ENCODE measurements at regions not wholly inside any gene's neighbourhood (a gene's known extent, or its start where the extent isn't known, plus 50 kb on each side); places are given as distances from the start of the nearest gene placed in this dataset.

DNA sequence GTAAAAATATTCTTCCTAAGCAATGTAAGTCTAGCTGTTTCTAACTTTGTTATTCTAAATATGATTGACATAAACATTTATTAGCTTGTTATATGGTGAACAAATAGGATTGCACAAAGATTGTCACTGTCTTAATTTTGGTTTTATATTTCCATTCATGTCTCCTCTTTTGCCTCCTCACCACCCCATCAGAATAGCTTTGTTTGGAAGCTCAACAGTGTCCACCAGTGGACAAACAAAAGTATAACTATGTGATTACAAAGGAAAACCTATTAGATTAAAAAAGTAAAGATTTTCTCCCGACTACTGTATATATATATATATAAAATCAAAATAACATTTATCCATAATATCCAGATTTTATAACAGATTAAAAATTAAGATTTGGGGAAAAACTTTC lies 468.2 kb downstream of the ZIC3 start:
- H3K4me2 ChIP-seq (ENCODE audit: control insufficient read depth, insufficient read depth) = no peak overlapping the region
- H3K27ac ChIP-seq (ENCODE audit: control insufficient read depth, insufficient read depth) = no peak overlapping the region
- no peak overlapping the region for H2AFZ ChIP-seq (ENCODE audit: control insufficient read depth, low read depth, low read length)
- ATAC-seq = no peak
- H3K27me3 ChIP-seq (replicated peaks in 1 of 2; ENCODE audit: control insufficient read depth in 2 of 2, insufficient read depth in 2 of 2, low read length in 1 of 2) = no peaks in the 10 kb centered on the region
- POLR2A ChIA-PET = no interaction called here
- no peaks in the 10 kb centered on the region for H4K20me1 ChIP-seq (ENCODE audit: control insufficient read depth, insufficient read depth)
- no peaks in the 10 kb centered on the region for H3K36me3 ChIP-seq (ENCODE audit: control insufficient read depth in 2 of 2, insufficient read depth in 2 of 2, low read length in 1 of 2)
- SMC1A ChIA-PET (ENCODE audit: uncharacterized antibody, unreplicated experiment) = interaction anchor here (0.9 kb wide), 1 partner anchor 870 kb away, joined by 3 read pairs; no protein-coding TSS in a partner anchor
- no peaks in the 10 kb centered on the region for H3K9me3 ChIP-seq (replicated peaks; ENCODE audit: control insufficient read depth, insufficient read depth, low read length)
- intact Hi-C loops (cut with micrococcal nuclease; ENCODE audit: unreplicated experiment) (no loop called here), in situ Hi-C loops (cut with MboI) (no loop called here)
- H3K79me2 ChIP-seq (ENCODE audit: control insufficient read depth, insufficient read depth, low read length) = no peaks in the 10 kb centered on the region
- CTCF ChIA-PET = interaction anchor here (0.7 to 2.8 kb wide), 4 partner anchors 9 to 868 kb away, joined by 3 to 13 read pairs (median 4); no protein-coding TSS in a partner anchor
- TF ChIP-seq, protein P1, sequence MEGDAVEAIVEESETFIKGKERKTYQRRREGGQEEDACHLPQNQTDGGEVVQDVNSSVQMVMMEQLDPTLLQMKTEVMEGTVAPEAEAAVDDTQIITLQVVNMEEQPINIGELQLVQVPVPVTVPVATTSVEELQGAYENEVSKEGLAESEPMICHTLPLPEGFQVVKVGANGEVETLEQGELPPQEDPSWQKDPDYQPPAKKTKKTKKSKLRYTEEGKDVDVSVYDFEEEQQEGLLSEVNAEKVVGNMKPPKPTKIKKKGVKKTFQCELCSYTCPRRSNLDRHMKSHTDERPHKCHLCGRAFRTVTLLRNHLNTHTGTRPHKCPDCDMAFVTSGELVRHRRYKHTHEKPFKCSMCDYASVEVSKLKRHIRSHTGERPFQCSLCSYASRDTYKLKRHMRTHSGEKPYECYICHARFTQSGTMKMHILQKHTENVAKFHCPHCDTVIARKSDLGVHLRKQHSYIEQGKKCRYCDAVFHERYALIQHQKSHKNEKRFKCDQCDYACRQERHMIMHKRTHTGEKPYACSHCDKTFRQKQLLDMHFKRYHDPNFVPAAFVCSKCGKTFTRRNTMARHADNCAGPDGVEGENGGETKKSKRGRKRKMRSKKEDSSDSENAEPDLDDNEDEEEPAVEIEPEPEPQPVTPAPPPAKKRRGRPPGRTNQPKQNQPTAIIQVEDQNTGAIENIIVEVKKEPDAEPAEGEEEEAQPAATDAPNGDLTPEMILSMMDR (IDR thresholded peaks at IDR 0.05 in 2 of 3, conservative IDR thresholded peaks at IDR 0.05 in 1 of 3; ENCODE audit: control insufficient read depth in 2 of 3, extremely low read depth in 1 of 3, insufficient read depth in 1 of 3, low read depth in 3 of 3, low read length in 3 of 3) = peak in 1 of 3 experiments; percentile 14; a peak in 2 of 6 replicates
- TF ChIP-seq RBBP5 (conservative IDR thresholded peaks at IDR 0.05) (no peak), SMC3 (IDR thresholded peaks at IDR 0.05; ENCODE audit: borderline replicate concordance, low read length) (peak; percentile 10; the same call in 1 of the 2 replicates), MXI1 (IDR thresholded peaks at IDR 0.05; ENCODE audit: low read depth, low read length) (no peak), RAD21 (IDR thresholded peaks at IDR 0.05; ENCODE audit: insufficient read depth, low read depth, low read length) (peak; percentile 43)
- H3K4me1 ChIP-seq (ENCODE audit: control insufficient read depth, insufficient read depth, low read length) = no peaks in the 10 kb centered on the region
- no TSS peak for BruUV-seq (replicated peaks)
- RAD21 ChIA-PET (ENCODE audit: unreplicated experiment) = interaction anchor here (0.7 to 1.6 kb wide), 2 partner anchors 424 to 602 kb away, joined by 4 to 8 read pairs; no protein-coding TSS in a partner anchor
- FAIRE-seq = no peak
- H3K9ac ChIP-seq (ENCODE audit: control insufficient read depth, insufficient read depth, low read length) = no peak overlapping the region
- WGBS (ENCODE audit: insufficient coverage, insufficient replicate concordance, low lambda C conversion rate, missing lambda C conversion rate) = 13% methylated on average over 1 of the region's 1 CpG
- no peak overlapping the region for H3K4me3 ChIP-seq
- no peak for DNase-seq (ENCODE audit: low read depth, low spot score)

DNA sequence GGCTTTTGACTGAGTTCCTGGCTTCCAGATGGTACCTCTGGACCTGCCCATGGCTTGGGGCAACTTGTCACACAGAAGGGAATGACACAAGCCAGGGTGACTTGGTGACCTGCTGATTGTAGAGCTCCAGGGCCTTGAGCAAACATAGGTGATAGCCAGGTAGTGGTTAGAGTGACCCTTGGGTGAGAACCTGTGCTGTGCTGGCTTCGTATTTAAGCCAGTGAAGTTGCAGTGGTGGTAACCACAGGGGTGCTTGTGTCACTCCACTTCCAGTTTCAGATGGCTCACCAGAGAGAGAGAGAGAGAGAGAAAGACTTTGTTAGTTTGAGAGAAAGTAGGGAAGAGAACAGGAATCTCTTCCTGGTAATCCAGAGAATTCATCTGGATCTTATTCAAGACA lies 471.6 kb downstream of the ZIC3 start:
- RAD21 ChIA-PET (ENCODE audit: unreplicated experiment) = no interaction called here
- POLR2A ChIA-PET = no interaction called here
- intact Hi-C loops (cut with micrococcal nuclease; ENCODE audit: unreplicated experiment) (no loop called here), in situ Hi-C loops (cut with MboI) (no loop called here)
- no peaks in the 10 kb centered on the region for H3K9me3 ChIP-seq (replicated peaks; ENCODE audit: control insufficient read depth, insufficient read depth, low read length)
- SMC1A ChIA-PET (ENCODE audit: uncharacterized antibody, unreplicated experiment) = interaction anchor here (1.3 kb wide), 1 partner anchor 8 kb away, joined by 4 read pairs; no protein-coding TSS in a partner anchor
- H2AFZ ChIP-seq (ENCODE audit: control insufficient read depth, low read depth, low read length) = no peak overlapping the region
- H4K20me1 ChIP-seq (ENCODE audit: control insufficient read depth, insufficient read depth) = no peaks in the 10 kb centered on the region
- H3K36me3 ChIP-seq (ENCODE audit: control insufficient read depth in 2 of 2, insufficient read depth in 2 of 2, low read length in 1 of 2) = no peaks in the 10 kb centered on the region
- no peak for DNase-seq (ENCODE audit: low read depth, low spot score)
- BruUV-seq (replicated peaks) = no TSS peak
- ATAC-seq = no peak
- no peak overlapping the region for H3K9ac ChIP-seq (ENCODE audit: control insufficient read depth, insufficient read depth, low read length)
- no peak for FAIRE-seq
- CTCF ChIA-PET = no interaction called here
- no peak overlapping the region for H3K4me2 ChIP-seq (ENCODE audit: control insufficient read depth, insufficient read depth)
- H3K4me1 ChIP-seq (ENCODE audit: control insufficient read depth, insufficient read depth, low read length) = no peaks in the 10 kb centered on the region
- H3K4me3 ChIP-seq = no peak overlapping the region
- 6% methylated on average over 1 of the region's 1 CpG for WGBS (ENCODE audit: insufficient coverage, insufficient replicate concordance, low lambda C conversion rate, missing lambda C conversion rate)
- H3K79me2 ChIP-seq (ENCODE audit: control insufficient read depth, insufficient read depth, low read length) = no peaks in the 10 kb centered on the region
- H3K27ac ChIP-seq (ENCODE audit: control insufficient read depth, insufficient read depth) = no peak overlapping the region
- H3K27me3 ChIP-seq (replicated peaks in 1 of 2; ENCODE audit: control insufficient read depth in 2 of 2, insufficient read depth in 2 of 2, low read length in 1 of 2) = no peaks in the 10 kb centered on the region
- TF ChIP-seq EGR1 (IDR thresholded peaks at IDR 0.05; ENCODE audit: borderline replicate concordance in 1 of 2, low read depth in 2 of 2, low read length in 2 of 2) (no peak), RAD51 (IDR thresholded peaks at IDR 0.05) (no peak), GATAD2B (conservative IDR thresholded peaks at IDR 0.05; ENCODE audit: low read depth) (no peak), IRF4 (IDR thresholded peaks at IDR 0.05; ENCODE audit: low read depth, low read length) (no peak), KAT2A (conservative IDR thresholded peaks at IDR 0.05; ENCODE audit: control insufficient read depth, low read depth, low read length) (no peak), BMI1 (IDR thresholded peaks at IDR 0.05; ENCODE audit: borderline replicate concordance) (no peak)
- TF ChIP-seq, protein P2, sequence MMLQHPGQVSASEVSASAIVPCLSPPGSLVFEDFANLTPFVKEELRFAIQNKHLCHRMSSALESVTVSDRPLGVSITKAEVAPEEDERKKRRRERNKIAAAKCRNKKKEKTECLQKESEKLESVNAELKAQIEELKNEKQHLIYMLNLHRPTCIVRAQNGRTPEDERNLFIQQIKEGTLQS (IDR thresholded peaks at IDR 0.05; ENCODE audit: borderline replicate concordance, extremely low read depth, low read depth, low read length) = no peak
- TF ChIP-seq, protein P3, sequence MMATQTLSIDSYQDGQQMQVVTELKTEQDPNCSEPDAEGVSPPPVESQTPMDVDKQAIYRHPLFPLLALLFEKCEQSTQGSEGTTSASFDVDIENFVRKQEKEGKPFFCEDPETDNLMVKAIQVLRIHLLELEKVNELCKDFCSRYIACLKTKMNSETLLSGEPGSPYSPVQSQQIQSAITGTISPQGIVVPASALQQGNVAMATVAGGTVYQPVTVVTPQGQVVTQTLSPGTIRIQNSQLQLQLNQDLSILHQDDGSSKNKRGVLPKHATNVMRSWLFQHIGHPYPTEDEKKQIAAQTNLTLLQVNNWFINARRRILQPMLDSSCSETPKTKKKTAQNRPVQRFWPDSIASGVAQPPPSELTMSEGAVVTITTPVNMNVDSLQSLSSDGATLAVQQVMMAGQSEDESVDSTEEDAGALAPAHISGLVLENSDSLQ (IDR thresholded peaks at IDR 0.05) = no peak

All from GM12878 (cell line).